Smooth muscle cell (in vitro differentiated cells): ENCODE measurements at regions not wholly inside any gene's neighbourhood (a gene's known extent, or its start where the extent isn't known, plus 50 kb on each side); places are given as distances from the start of the nearest gene placed in this dataset.

Source experiments
- DNase-seq: peaks from one replicate; lab custom pipeline; 2025; ENCODE audit not compliant: unreplicated experiment; lab: John Stamatoyannopoulos, UW
- H2AFZ ChIP-seq: fragments of 200-600 bp; sonication (generic); 2 replicates; pipeline ENCODE4 v1.6.0; 2016; ENCODE audit warnings: antibody characterized with exemption, low read depth, mild to moderate bottlenecking
- H3F3A ChIP-seq: fragments of 200-600 bp; sonication (generic); 2 replicates; pipeline ENCODE4 v1.6.0; 2017; ENCODE audit warnings: antibody characterized with exemption, low read depth
- H3K27ac ChIP-seq: fragments of 200-600 bp; sonication (generic); 2 replicates; pipeline ENCODE4 v1.5.1; 2016; ENCODE audit warnings: low read depth, mild to moderate bottlenecking
- H3K27me3 ChIP-seq: fragments of 200-600 bp; sonication (generic); 2 replicates; pipeline ENCODE4 v1.6.1; 2016; ENCODE audit warnings: low read depth, mild to moderate bottlenecking
- H3K36me3 ChIP-seq: fragments of 200-600 bp; sonication (generic); 2 replicates; pipeline ENCODE4 v1.5.1; 2016; ENCODE audit warnings: low read depth
- H3K4me1 ChIP-seq: fragments of 200-600 bp; sonication (generic); 2 replicates; pipeline ENCODE4 v1.5.1; 2016; ENCODE audit warnings: low read depth
- H3K4me2 ChIP-seq: fragments of 200-600 bp; sonication (generic); 2 replicates; pipeline ENCODE4 v1.6.0; 2016; ENCODE audit warnings: mild to moderate bottlenecking
- H3K4me3 ChIP-seq: fragments of 200-600 bp; sonication (generic); 2 replicates; pipeline ENCODE4 v1.5.1; 2016; ENCODE audit warnings: mild to moderate bottlenecking
- H3K79me2 ChIP-seq: fragments of 200-600 bp; sonication (generic); 2 replicates; pipeline ENCODE4 v1.6.0; 2016; ENCODE audit warnings: low read depth, mild to moderate bottlenecking
- H3K9ac ChIP-seq: fragments of 200-600 bp; sonication (generic); 2 replicates; pipeline ENCODE4 v1.6.0; 2016; ENCODE audit warnings: low read depth
- H3K9me3 ChIP-seq: fragments of 200-600 bp; sonication (generic); replicated peaks from 2 replicates; pipeline ENCODE4 v1.5.1; 2016; ENCODE audit warnings: low read depth
- H4K20me1 ChIP-seq: fragments of 200-600 bp; sonication (generic); 2 replicates; pipeline ENCODE4 v1.6.0; 2016; ENCODE audit warnings: low read depth
- WGBS: methylation state at CpG from one replicate; pipeline ENCODE4 v1.1.7; 2016; ENCODE audit warnings: low lambda C conversion rate; 5-methylcytosine and 5-hydroxymethylcytosine counted together
- TF ChIP-seq, protein P1 (sequence below): fragments of 200-600 bp; sonication (generic); IDR thresholded peaks from 2 replicates; pipeline ENCODE4 v1.5.1; 2017; ENCODE audit warnings: borderline replicate concordance, mild to moderate bottlenecking, antibody characterized with exemption; ENCODE audit not compliant: insufficient read depth, poor library complexity, severe bottlenecking

DNA sequence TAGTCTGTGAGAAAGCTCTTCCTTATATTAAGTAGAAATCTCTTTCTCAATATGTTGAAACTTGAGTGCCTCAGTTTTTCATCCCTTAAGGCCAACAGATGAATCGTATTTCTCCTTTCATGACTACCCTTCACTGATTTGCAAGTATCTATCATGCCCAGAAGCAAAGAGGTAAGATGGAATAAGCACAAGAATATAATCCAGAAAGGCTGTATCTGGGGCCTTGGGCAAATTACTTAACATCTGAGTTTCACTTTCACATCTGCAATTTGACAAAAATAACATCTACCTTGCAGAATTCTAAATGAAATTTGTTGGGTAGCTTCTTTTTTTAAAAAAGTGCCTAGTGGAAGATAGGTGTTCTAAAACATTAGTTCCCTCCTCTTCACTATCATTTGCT is 552.4 kb upstream of the ANO5 start:
- Histone ChIP-seq H3K9ac (no peak overlapping the region), H3K27me3 (no peaks in the 10 kb centered on the region), H3F3A (no peaks in the 10 kb centered on the region), H3K79me2 (no peaks in the 10 kb centered on the region), H4K20me1 (no peaks in the 10 kb centered on the region), H3K36me3 (no peaks in the 10 kb centered on the region), H3K4me2 (no peak overlapping the region), H3K9me3 (no peaks in the 10 kb centered on the region), H3K27ac (no peak overlapping the region), H2AFZ (no peak overlapping the region), H3K4me3 (no peak overlapping the region), H3K4me1 (no peaks in the 10 kb centered on the region)
- no peak for DNase-seq
- 75% methylated on average over 1 of the region's 1 CpG for WGBS
- TF ChIP-seq, protein P1, sequence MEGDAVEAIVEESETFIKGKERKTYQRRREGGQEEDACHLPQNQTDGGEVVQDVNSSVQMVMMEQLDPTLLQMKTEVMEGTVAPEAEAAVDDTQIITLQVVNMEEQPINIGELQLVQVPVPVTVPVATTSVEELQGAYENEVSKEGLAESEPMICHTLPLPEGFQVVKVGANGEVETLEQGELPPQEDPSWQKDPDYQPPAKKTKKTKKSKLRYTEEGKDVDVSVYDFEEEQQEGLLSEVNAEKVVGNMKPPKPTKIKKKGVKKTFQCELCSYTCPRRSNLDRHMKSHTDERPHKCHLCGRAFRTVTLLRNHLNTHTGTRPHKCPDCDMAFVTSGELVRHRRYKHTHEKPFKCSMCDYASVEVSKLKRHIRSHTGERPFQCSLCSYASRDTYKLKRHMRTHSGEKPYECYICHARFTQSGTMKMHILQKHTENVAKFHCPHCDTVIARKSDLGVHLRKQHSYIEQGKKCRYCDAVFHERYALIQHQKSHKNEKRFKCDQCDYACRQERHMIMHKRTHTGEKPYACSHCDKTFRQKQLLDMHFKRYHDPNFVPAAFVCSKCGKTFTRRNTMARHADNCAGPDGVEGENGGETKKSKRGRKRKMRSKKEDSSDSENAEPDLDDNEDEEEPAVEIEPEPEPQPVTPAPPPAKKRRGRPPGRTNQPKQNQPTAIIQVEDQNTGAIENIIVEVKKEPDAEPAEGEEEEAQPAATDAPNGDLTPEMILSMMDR, result no peak

DNA sequence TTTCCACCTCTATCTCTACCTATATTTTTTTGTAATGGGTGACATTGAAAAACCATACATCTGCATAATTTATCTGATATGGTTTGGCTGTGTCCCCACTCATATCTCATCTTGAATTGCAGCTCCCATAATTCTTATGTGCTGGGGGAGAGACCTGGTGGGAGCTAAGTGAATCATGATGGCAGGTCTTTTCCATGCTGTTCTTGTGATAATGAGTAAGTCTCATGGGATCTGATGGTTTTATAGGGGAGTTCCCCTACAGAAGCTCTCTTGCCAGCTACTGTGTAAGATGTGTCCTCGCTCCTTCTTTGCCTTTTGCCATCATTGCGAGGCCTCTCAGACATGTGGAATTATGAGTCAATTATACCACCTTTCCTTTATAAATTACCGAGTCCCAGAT is 551.0 kb upstream of the ANO5 start:
- Histone ChIP-seq H3K4me3 (no peak overlapping the region), H4K20me1 (no peaks in the 10 kb centered on the region), H3K4me1 (no peaks in the 10 kb centered on the region), H2AFZ (no peak overlapping the region), H3K9ac (no peak overlapping the region), H3K4me2 (no peak overlapping the region), H3F3A (no peaks in the 10 kb centered on the region), H3K36me3 (no peaks in the 10 kb centered on the region), H3K9me3 (no peaks in the 10 kb centered on the region), H3K27me3 (no peaks in the 10 kb centered on the region), H3K27ac (no peak overlapping the region), H3K79me2 (no peaks in the 10 kb centered on the region)
- TF ChIP-seq, protein P1, result no peak
- no peak for DNase-seq
- WGBS, result 93% methylated on average over 3 of the region's 3 CpGs

DNA sequence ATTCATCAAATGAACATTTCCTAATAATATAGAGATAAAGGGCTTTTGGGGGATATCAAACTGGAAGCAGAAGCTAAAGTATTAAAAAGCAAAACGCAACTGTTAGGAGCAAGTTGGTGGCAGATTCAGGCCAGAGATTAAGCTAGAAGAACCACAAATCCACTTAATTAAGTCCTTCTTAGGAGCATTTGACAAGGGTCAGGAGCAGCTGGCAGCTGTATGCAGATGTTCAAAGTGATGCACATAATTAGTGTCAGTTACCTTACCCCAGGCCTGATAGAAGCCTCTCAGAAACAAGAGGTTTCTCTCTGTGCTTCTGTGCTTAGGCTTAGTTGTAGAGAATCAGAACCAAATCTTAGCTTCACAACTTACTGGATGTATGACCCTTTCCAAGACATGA is 546.5 kb upstream of the ANO5 start:
- Histone ChIP-seq H3K4me2 (no peak overlapping the region), H4K20me1 (no peaks in the 10 kb centered on the region), H3K4me1 (no peaks in the 10 kb centered on the region), H3K9me3 (no peaks in the 10 kb centered on the region), H3K4me3 (no peak overlapping the region), H3F3A (no peaks in the 10 kb centered on the region), H3K9ac (no peak overlapping the region), H3K36me3 (no peaks in the 10 kb centered on the region), H2AFZ (no peak overlapping the region), H3K27ac (no peak overlapping the region), H3K27me3 (no peaks in the 10 kb centered on the region), H3K79me2 (no peaks in the 10 kb centered on the region)
- DNase-seq, result no peak
- WGBS, result 69% methylated on average over 1 of the region's 1 CpG
- TF ChIP-seq, protein P1, result no peak

DNA sequence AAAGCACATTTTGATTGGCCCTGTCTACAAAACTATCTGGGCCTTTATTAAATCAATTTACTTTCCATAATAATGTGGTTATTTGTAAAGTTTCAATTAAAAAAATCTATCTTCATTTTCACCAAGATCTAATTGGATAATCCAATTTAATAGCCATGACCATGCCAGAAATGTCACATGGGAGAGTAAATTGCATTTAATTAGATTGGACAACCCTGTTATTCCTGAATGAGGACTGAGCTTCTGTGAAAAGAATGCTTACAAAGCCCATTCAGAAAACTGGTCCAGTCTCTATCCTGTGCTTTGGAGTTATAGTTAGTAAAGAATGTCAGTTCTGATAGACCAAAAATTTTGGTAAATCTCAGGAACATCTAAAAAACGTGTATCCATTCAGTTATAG is 541.9 kb upstream of the ANO5 start:
- 48% methylated on average over 1 of the region's 1 CpG for WGBS
- no peak overlapping the region for H3K9ac ChIP-seq
- DNase-seq, result no peak
- H4K20me1 ChIP-seq, result no peaks in the 10 kb centered on the region
- no peaks in the 10 kb centered on the region for H3K4me1 ChIP-seq
- H3K27me3 ChIP-seq, result no peaks in the 10 kb centered on the region
- no peak overlapping the region for H2AFZ ChIP-seq
- no peak overlapping the region for H3K27ac ChIP-seq
- H3K79me2 ChIP-seq, result no peaks in the 10 kb centered on the region
- H3K4me2 ChIP-seq, result no peak overlapping the region
- no peaks in the 10 kb centered on the region for H3K36me3 ChIP-seq
- H3K4me3 ChIP-seq, result no peak overlapping the region
- no peaks in the 10 kb centered on the region for H3F3A ChIP-seq
- TF ChIP-seq, protein P1, result no peak
- no peaks in the 10 kb centered on the region for H3K9me3 ChIP-seq
